Sigmoid colon (tissue), 4 donors: ENCODE measurements at regions not wholly inside any gene's neighbourhood (a gene's known extent, or its start where the extent isn't known, plus 50 kb on each side); places are given as distances from the start of the nearest gene placed in this dataset.

Source experiments
- POLR2A ChIP-seq, 2 donors: fragments of 450-650 bp; IDR thresholded peaks; one replicate each; pipeline ENCODE4 v1.6.1; 2016; ENCODE audit warnings: antibody characterized with exemption in 2 of 2, mild to moderate bottlenecking in 2 of 2, moderate library complexity in 2 of 2
- POLR2AphosphoS5 ChIP-seq, 4 donors: sonication (generic); formaldehyde crosslinking; IDR thresholded peaks; one replicate each; pipeline ENCODE4 v1.6.1; 2017; ENCODE audit warnings: antibody characterized with exemption in 4 of 4
- TF ChIP-seq, protein P1 (sequence below), 4 experiments: fragments of 450-650 bp in 3 of 4; fragments of 200-600 bp in 1 of 4; IDR thresholded peaks; one replicate each; pipeline ENCODE4 v1.5.1; 2016 to 2019; ENCODE audit warnings: antibody characterized with exemption in 4 of 4, mild to moderate bottlenecking in 3 of 4, moderate library complexity in 2 of 4

GRCh38 chr2:144322379-144322778, 197.5 kb downstream of the ZEB2 start:
- TF ChIP-seq, protein P1, sequence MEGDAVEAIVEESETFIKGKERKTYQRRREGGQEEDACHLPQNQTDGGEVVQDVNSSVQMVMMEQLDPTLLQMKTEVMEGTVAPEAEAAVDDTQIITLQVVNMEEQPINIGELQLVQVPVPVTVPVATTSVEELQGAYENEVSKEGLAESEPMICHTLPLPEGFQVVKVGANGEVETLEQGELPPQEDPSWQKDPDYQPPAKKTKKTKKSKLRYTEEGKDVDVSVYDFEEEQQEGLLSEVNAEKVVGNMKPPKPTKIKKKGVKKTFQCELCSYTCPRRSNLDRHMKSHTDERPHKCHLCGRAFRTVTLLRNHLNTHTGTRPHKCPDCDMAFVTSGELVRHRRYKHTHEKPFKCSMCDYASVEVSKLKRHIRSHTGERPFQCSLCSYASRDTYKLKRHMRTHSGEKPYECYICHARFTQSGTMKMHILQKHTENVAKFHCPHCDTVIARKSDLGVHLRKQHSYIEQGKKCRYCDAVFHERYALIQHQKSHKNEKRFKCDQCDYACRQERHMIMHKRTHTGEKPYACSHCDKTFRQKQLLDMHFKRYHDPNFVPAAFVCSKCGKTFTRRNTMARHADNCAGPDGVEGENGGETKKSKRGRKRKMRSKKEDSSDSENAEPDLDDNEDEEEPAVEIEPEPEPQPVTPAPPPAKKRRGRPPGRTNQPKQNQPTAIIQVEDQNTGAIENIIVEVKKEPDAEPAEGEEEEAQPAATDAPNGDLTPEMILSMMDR (IDR thresholded peaks at IDR 0.05): no peak
- TF ChIP-seq POLR2AphosphoS5 (IDR thresholded peaks at IDR 0.05) (no peak), POLR2A (IDR thresholded peaks at IDR 0.05) (no peak)
